ENCODE measurements at regions not wholly inside any gene's neighbourhood (a gene's known extent, or its start where the extent isn't known, plus 50 kb on each side); places are given as distances from the start of the nearest gene placed in this dataset.

DNA sequence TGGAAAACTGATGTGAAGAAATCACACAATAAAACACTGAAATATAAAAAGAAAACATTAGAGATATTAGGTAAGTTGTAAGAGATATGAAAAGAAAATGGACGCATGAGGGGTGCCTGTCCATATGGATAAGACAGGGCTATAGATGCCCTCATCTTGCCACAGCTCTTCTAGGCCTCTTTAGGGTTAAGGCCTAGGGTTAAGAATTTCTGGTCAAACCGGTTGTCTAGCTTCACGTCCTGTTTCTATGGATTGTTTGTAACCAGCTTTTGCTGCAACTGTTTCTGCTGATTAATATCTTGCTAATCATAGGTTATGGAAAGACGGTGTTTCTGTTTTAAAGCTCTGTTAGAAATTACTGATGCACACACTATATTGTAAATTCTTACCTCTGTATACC is 389.9 kb upstream of the CTNND2 start:
- H3K4me1 ChIP-seq (ENCODE audit: insufficient read depth, insufficient read length), result no peaks in the 10 kb centered on the region
- TF ChIP-seq SUZ12 (IDR thresholded peaks at IDR 0.05; ENCODE audit: extremely low read depth, insufficient read depth, insufficient read length) (no peak), ZNF274 (IDR thresholded peaks at IDR 0.05; ENCODE audit: low read depth, low read length) (no peak)
- no peak overlapping the region for H3K9ac ChIP-seq (ENCODE audit: insufficient read length, low read depth)
- no peaks in the 10 kb centered on the region for H3K27me3 ChIP-seq (ENCODE audit: insufficient read depth, insufficient read length)
- H3K4me3 ChIP-seq (ENCODE audit: insufficient read length, low read depth), result no peak overlapping the region
- DNase-seq (ENCODE audit: low read depth, low spot score), result no peak
- no peaks in the 10 kb centered on the region for H3K36me3 ChIP-seq (ENCODE audit: insufficient read depth, insufficient read length, low read length)
- no peaks in the 10 kb centered on the region for H3K9me3 ChIP-seq (ENCODE audit: insufficient read depth, low read length)

DNA sequence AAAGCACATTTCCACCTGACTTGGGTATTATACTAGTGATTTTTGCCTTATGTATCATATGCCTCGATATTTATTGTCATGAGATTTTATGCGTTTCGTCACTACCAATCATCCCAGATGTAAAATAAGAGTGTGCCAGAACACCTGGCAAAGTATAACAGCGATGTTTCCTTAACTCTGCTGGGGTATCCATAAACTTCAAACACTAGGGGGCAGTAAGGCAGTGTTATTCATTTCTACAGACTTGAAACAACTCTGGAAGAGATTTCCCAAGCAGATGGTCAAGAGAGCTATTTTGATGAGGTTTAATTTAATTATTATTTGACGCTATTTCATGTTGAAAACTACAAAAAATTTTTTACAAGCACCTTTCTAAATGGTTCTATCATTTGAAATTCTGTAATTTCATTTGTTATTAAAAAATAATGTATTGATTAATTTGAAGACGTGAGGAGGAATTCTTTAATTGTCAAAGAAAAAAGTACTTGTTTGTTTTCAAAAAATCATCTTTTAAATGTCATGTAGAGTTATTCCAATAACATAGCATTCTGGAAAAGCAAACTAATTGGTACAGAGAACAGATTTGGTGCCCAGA is 388.5 kb upstream of the CTNND2 start:
- H3K9ac ChIP-seq (ENCODE audit: insufficient read length, low read depth), result no peak overlapping the region
- no peaks in the 10 kb centered on the region for H3K9me3 ChIP-seq (ENCODE audit: insufficient read depth, low read length)
- no peaks in the 10 kb centered on the region for H3K36me3 ChIP-seq (ENCODE audit: insufficient read depth, insufficient read length, low read length)
- H3K4me3 ChIP-seq (ENCODE audit: insufficient read length, low read depth), result no peak overlapping the region
- peak; percentile 49 for DNase-seq (ENCODE audit: low read depth, low spot score)
- no peak for TF ChIP-seq YY1 (IDR thresholded peaks at IDR 0.05; ENCODE audit: insufficient read depth, insufficient read length)
- no peak for TF ChIP-seq ZNF274 (IDR thresholded peaks at IDR 0.05; ENCODE audit: low read depth, low read length)
- TF ChIP-seq SUZ12 (IDR thresholded peaks at IDR 0.05; ENCODE audit: extremely low read depth, insufficient read depth, insufficient read length), result no peak
- no peaks in the 10 kb centered on the region for H3K4me1 ChIP-seq (ENCODE audit: insufficient read depth, insufficient read length)
- H3K27me3 ChIP-seq (ENCODE audit: insufficient read depth, insufficient read length), result no peaks in the 10 kb centered on the region

DNA sequence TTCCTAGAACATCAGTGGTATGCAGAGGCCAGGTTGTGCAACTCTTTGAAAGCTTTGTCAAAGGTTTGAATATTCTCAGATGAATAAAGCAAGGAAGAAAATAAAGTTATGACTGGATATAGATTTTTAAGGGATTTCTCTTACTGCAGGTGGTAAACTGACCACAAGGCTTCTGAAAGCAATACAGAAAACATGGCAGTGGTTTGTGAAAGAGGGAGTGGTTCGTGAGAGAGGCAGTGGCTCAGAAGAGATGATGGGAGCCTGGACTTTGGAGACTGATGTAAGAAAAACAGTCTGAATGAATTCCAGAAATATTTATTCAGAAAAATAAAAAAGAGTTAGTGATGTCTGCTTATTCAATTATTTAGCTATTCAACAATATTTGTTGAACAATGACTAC is 380.4 kb upstream of the CTNND2 start:
- Histone ChIP-seq H3K4me3 (ENCODE audit: insufficient read length, low read depth) (no peak overlapping the region), H3K27me3 (ENCODE audit: insufficient read depth, insufficient read length) (no peaks in the 10 kb centered on the region), H3K9ac (ENCODE audit: insufficient read length, low read depth) (no peak overlapping the region), H3K9me3 (ENCODE audit: insufficient read depth, low read length) (no peaks in the 10 kb centered on the region), H3K4me1 (ENCODE audit: insufficient read depth, insufficient read length) (no peaks in the 10 kb centered on the region), H3K36me3 (ENCODE audit: insufficient read depth, insufficient read length, low read length) (no peaks in the 10 kb centered on the region)
- TF ChIP-seq ZNF274 (IDR thresholded peaks at IDR 0.05; ENCODE audit: low read depth, low read length), result no peak
- TF ChIP-seq YY1 (IDR thresholded peaks at IDR 0.05; ENCODE audit: insufficient read depth, insufficient read length), result no peak
- TF ChIP-seq SUZ12 (IDR thresholded peaks at IDR 0.05; ENCODE audit: extremely low read depth, insufficient read depth, insufficient read length), result no peak
- no peak for DNase-seq (ENCODE audit: low read depth, low spot score)

DNA sequence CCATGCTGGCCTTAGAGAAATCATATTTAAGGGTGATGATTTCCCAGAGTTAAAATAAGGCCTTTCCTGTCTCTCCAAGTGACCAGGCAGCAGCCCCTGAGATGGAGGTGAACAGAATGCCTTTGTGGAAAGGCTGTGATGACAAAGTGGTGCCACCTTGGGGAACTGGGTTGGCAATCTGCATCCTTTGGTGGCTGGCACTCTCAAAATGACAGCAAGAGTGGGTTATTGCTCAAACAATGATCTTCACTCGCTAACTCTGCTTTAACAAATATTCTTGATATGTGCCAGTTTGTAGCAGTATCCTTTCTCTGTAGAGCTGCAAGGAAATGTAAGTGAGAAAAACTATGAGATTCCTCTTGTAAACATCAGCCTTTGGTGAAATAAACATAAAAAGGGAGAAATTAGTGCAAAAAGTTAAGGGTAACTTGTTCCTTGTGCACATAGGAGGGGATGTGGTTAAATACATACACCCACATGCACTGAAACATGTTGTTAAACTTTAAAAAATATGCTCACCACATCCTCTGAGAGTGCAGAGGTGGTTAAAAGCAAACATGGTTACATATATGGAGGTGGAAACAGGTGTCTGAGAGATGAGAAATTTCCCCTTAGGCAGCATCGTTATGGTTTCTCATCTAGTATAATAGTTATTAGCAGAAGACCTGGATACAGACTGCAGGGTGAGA is 373.4 kb upstream of the CTNND2 start:
- no peak for TF ChIP-seq YY1 (IDR thresholded peaks at IDR 0.05; ENCODE audit: insufficient read depth, insufficient read length)
- no peak for TF ChIP-seq ZNF274 (IDR thresholded peaks at IDR 0.05; ENCODE audit: low read depth, low read length)
- no peak for TF ChIP-seq SUZ12 (IDR thresholded peaks at IDR 0.05; ENCODE audit: extremely low read depth, insufficient read depth, insufficient read length)
- Histone ChIP-seq H3K4me3 (ENCODE audit: insufficient read length, low read depth) (no peak overlapping the region), H3K9me3 (ENCODE audit: insufficient read depth, low read length) (no peaks in the 10 kb centered on the region), H3K27me3 (ENCODE audit: insufficient read depth, insufficient read length) (no peaks in the 10 kb centered on the region), H3K9ac (ENCODE audit: insufficient read length, low read depth) (no peak overlapping the region), H3K36me3 (ENCODE audit: insufficient read depth, insufficient read length, low read length) (no peaks in the 10 kb centered on the region), H3K4me1 (ENCODE audit: insufficient read depth, insufficient read length) (no peaks in the 10 kb centered on the region)
- DNase-seq (ENCODE audit: low read depth, low spot score), result no peak

DNA sequence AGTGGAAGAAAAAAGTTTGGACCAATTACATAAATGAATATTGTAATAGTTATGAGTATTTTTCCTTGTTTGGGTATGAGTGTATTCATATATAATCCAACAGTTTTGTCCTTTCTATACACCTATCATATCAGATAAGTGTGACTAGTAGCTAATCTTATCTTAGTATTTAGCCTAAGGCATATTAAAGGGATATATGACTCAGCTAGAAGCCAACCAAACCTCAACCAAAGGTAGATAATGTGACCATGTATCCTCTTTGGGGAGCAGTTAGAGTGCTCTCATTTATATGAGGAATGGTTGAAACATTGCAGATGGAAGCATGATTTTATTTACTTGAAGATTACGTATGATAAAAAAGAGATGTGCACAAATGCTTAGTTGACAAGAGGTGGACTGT is 370.0 kb upstream of the CTNND2 start:
- Histone ChIP-seq H3K9ac (ENCODE audit: insufficient read length, low read depth) (no peak overlapping the region), H3K36me3 (ENCODE audit: insufficient read depth, insufficient read length, low read length) (no peaks in the 10 kb centered on the region), H3K4me3 (ENCODE audit: insufficient read length, low read depth) (no peak overlapping the region), H3K9me3 (ENCODE audit: insufficient read depth, low read length) (no peaks in the 10 kb centered on the region), H3K27me3 (ENCODE audit: insufficient read depth, insufficient read length) (no peaks in the 10 kb centered on the region), H3K4me1 (ENCODE audit: insufficient read depth, insufficient read length) (no peaks in the 10 kb centered on the region)
- no peak for DNase-seq (ENCODE audit: low read depth, low spot score)
- TF ChIP-seq YY1 (IDR thresholded peaks at IDR 0.05; ENCODE audit: insufficient read depth, insufficient read length) (no peak), SUZ12 (IDR thresholded peaks at IDR 0.05; ENCODE audit: extremely low read depth, insufficient read depth, insufficient read length) (no peak), ZNF274 (IDR thresholded peaks at IDR 0.05; ENCODE audit: low read depth, low read length) (no peak)

DNA sequence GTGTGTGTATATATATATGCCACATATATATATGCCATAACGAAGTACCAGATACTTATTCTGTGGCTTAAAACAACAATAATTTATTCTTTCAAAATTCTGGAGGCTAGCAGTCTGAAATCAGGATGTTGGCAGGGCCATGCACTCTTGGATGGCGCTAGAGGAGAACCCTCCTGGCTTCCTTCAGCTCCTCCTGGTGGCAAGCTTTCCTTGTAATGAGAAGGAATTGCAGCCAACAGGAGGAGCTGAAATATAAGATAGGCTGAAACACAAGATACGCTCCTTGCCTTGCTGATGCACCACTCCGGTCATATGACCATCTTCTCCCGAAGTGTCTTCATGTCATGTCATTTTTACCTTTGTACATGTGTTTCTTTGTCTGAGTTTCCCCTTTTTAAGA is 368.1 kb upstream of the CTNND2 start:
- TF ChIP-seq YY1 (IDR thresholded peaks at IDR 0.05; ENCODE audit: insufficient read depth, insufficient read length) (no peak), SUZ12 (IDR thresholded peaks at IDR 0.05; ENCODE audit: extremely low read depth, insufficient read depth, insufficient read length) (no peak), ZNF274 (IDR thresholded peaks at IDR 0.05; ENCODE audit: low read depth, low read length) (no peak)
- peak; percentile 23 for DNase-seq (ENCODE audit: low read depth, low spot score)
- Histone ChIP-seq H3K9me3 (ENCODE audit: insufficient read depth, low read length) (no peaks in the 10 kb centered on the region), H3K4me3 (ENCODE audit: insufficient read length, low read depth) (no peak overlapping the region), H3K27me3 (ENCODE audit: insufficient read depth, insufficient read length) (no peaks in the 10 kb centered on the region), H3K36me3 (ENCODE audit: insufficient read depth, insufficient read length, low read length) (no peaks in the 10 kb centered on the region), H3K9ac (ENCODE audit: insufficient read length, low read depth) (no peak overlapping the region), H3K4me1 (ENCODE audit: insufficient read depth, insufficient read length) (no peaks in the 10 kb centered on the region)

DNA sequence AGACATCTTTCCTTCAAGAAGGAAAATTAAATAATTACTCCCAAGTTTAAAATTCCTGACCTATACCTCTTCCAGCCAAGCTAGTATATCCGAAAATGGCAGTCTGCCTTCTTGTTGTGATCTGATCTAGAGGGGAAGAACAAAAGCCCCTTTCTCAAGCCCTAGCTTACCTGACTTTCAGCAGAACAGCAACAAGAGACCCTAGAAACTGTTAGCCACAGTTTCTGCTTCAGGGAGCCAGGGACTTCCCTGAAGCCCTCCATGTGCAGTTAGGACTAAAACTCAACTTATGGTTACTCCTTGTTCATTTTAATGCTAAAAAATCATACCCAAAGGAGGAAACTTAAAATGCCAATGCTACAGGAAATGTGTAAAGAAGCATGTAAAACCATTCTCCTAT is 366.7 kb upstream of the CTNND2 start:
- Histone ChIP-seq H3K36me3 (ENCODE audit: insufficient read depth, insufficient read length, low read length) (no peaks in the 10 kb centered on the region), H3K9me3 (ENCODE audit: insufficient read depth, low read length) (no peaks in the 10 kb centered on the region), H3K4me3 (ENCODE audit: insufficient read length, low read depth) (no peak overlapping the region), H3K9ac (ENCODE audit: insufficient read length, low read depth) (no peak overlapping the region), H3K4me1 (ENCODE audit: insufficient read depth, insufficient read length) (no peaks in the 10 kb centered on the region), H3K27me3 (ENCODE audit: insufficient read depth, insufficient read length) (no peaks in the 10 kb centered on the region)
- TF ChIP-seq YY1 (IDR thresholded peaks at IDR 0.05; ENCODE audit: insufficient read depth, insufficient read length) (no peak), ZNF274 (IDR thresholded peaks at IDR 0.05; ENCODE audit: low read depth, low read length) (no peak), SUZ12 (IDR thresholded peaks at IDR 0.05; ENCODE audit: extremely low read depth, insufficient read depth, insufficient read length) (no peak)
- DNase-seq (ENCODE audit: low read depth, low spot score), result no peak

All from NT2/D1 (cell line).